ENCODE measurements at regions not wholly inside any gene's neighbourhood (a gene's known extent, or its start where the extent isn't known, plus 50 kb on each side); places are given as distances from the start of the nearest gene placed in this dataset.

DNA sequence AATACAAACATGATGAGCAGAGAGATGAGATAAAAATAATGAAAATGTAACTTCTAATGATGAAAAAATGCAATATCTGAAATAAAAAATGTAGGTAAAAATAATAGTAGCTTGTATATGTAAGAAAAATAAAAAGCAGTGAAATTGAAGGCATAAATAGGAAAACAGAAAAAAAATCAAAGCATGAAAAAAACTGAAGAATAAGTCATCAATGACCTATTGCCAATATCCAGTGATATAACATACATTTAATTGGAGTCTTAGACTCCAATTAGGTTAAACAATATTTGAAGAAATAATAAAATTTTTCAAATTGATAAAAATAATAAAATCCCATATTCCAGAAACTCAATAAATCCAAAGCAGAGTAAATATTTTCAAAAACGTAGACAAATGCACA, 114.0 kb upstream of the HDGFL1 start:
- Mint-ChIP-seq H3K4me3 (no peak overlapping the region), H3K27me3 (ENCODE audit: low read depth) (no peaks in the 10 kb centered on the region), H3K27ac (no peak overlapping the region), H3K36me3 (no peaks in the 10 kb centered on the region), H3K9me3 (0 out of 2 replicates have a peak, but pooled peaks cover 4% of the 10 kb centered on the region), H3K4me1 (no peaks in the 10 kb centered on the region)
- CTCF ChIA-PET, result no interaction called here
- DNase-seq (ENCODE audit: low spot score) (no peak), ATAC-seq (no peak)
- TF ChIP-seq ZNF232 (CRISPR knock-in tag; IDR thresholded peaks at IDR 0.05) (no peak), PRRX2 (CRISPR knock-in tag; IDR thresholded peaks at IDR 0.05) (no peak), ATF6 (CRISPR knock-in tag; IDR thresholded peaks at IDR 0.05) (no peak), EMX1 (CRISPR knock-in tag; IDR thresholded peaks at IDR 0.05) (no peak), PRDM15 (CRISPR knock-in tag; IDR thresholded peaks at IDR 0.05) (no peak), FOXP4 (CRISPR knock-in tag; IDR thresholded peaks at IDR 0.05) (no peak)
- TF ChIP-seq, protein P1, sequence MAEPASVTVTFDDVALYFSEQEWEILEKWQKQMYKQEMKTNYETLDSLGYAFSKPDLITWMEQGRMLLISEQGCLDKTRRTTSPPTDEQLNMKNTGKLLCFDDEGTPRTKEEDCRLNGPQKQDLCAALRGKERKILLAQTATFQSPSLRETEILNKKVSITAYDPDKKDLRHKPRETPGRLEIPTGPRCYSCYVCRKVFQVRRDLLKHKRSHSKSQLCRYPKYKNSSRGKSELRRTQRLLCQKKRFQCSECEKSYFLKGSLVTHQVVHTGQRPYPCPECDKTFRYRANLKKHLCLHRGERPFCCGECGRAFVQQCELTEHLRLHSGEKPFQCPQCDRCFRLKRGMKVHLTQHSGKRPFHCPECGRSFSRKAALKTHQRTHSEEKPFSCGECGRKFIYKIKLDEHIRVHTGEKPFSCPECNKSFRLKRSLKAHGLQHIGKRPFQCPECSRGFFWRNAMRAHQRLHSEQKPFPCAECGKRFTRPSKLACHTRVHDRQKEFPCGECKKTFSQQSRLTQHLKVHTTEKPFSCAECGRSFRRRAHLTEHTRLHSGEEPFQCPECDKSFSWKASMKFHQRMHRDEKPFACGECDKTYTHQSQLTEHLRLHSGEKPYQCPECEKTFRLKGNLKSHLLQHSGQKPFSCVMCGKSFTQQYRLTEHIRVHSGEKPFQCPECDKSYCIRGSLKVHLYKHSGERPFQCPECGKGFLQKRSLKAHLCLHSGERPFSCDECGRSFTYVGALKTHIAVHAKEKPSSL (CRISPR knock-in tag; conservative IDR thresholded peaks at IDR 0.05), result no peak
- POLR2A ChIA-PET, result no interaction called here

DNA sequence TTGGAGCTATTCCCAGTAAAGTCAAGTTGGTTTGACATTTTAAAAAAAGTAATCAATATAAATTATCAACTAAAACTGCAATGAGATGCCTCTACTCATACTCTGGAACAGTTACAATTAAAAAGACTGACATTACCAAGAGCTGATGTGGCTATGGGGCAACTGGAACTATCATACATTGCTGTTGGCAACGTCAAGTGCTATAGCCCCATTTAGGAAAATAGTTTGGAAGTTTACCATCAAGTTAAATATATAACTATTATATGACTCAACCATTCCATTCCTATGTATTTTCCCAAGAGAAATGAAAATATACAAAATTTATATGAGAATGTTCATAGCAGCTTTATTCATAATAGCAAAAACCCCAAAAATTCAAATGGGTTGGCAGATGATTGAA, 111.4 kb upstream of the HDGFL1 start:
- 0 out of 2 replicates have a peak, but pooled peaks cover 4% of the 10 kb centered on the region for H3K9me3 Mint-ChIP-seq
- no peaks in the 10 kb centered on the region for H3K4me1 Mint-ChIP-seq
- no peak overlapping the region for H3K27ac Mint-ChIP-seq
- ATAC-seq (no peak), DNase-seq (ENCODE audit: low spot score) (no peak)
- POLR2A ChIA-PET, result no interaction called here
- H3K36me3 Mint-ChIP-seq, result no peaks in the 10 kb centered on the region; the same call in 1 of the 2 replicates
- TF ChIP-seq ETV6 (CRISPR knock-in tag; IDR thresholded peaks at IDR 0.05), result no peak
- no peak for TF ChIP-seq TCF7 (CRISPR knock-in tag; IDR thresholded peaks at IDR 0.05; ENCODE audit: low read depth)
- no peak for TF ChIP-seq PRDM15 (CRISPR knock-in tag; IDR thresholded peaks at IDR 0.05)
- TF ChIP-seq, protein P2, sequence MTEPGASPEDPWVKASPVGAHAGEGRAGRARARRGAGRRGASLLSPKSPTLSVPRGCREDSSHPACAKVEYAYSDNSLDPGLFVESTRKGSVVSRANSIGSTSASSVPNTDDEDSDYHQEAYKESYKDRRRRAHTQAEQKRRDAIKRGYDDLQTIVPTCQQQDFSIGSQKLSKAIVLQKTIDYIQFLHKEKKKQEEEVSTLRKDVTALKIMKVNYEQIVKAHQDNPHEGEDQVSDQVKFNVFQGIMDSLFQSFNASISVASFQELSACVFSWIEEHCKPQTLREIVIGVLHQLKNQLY (CRISPR knock-in tag; IDR thresholded peaks at IDR 0.05), result no peak
- TF ChIP-seq ZNF232 (CRISPR knock-in tag; IDR thresholded peaks at IDR 0.05), result no peak
- TF ChIP-seq, protein P3, sequence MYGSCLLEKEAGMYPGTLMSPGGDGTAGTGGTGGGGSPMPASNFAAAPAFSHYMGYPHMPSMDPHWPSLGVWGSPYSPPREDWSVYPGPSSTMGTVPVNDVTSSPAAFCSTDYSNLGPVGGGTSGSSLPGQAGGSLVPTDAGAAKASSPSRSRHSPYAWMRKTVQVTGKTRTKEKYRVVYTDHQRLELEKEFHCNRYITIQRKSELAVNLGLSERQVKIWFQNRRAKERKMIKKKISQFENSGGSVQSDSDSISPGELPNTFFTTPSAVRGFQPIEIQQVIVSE (CRISPR knock-in tag; IDR thresholded peaks at IDR 0.05; ENCODE audit: borderline replicate concordance), result no peak
- no peak for TF ChIP-seq ESRRA (CRISPR knock-in tag; IDR thresholded peaks at IDR 0.05; ENCODE audit: borderline replicate concordance)
- no peak for TF ChIP-seq ATF3 (CRISPR knock-in tag; conservative IDR thresholded peaks at IDR 0.05)
- no peak for TF ChIP-seq NFYB (CRISPR knock-in tag; conservative IDR thresholded peaks at IDR 0.05; ENCODE audit: low read depth)
- no peak for TF ChIP-seq ATF1 (CRISPR knock-in tag; IDR thresholded peaks at IDR 0.05)
- TF ChIP-seq NR2C2 (CRISPR knock-in tag; IDR thresholded peaks at IDR 0.05), result no peak
- CTCF ChIA-PET, result no interaction called here
- no peaks in the 10 kb centered on the region for H3K27me3 Mint-ChIP-seq (ENCODE audit: low read depth)
- no peak overlapping the region for H3K4me3 Mint-ChIP-seq
